ENCODE measurements at regions not wholly inside any gene's neighbourhood (a gene's known extent, or its start where the extent isn't known, plus 50 kb on each side); places are given as distances from the start of the nearest gene placed in this dataset.

DNA sequence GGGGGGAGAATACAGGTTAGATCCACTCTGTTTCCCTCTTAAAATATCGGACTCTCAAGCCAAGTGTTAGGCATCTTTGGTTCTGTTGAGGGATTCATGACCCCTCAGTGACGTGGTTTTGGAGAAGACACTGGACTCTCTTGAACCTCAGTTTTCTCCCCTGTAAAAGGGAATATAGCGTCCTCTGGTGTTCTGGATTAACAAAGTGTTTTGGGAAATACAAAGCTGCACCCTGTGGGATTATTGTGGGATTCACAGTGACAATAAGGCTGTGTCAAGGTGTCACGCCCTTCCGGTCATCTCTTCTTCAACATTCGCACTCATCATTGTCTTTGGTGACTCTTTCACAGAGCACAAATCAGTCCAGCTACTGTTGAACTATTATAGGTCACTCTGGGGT lies 139.0 kb downstream of the IRX1 start:
- no peak overlapping the region for H3K27ac Mint-ChIP-seq
- intact Hi-C loops (cut with micrococcal nuclease) = no loop called here
- Histone ChIP-seq H3K9me3 (ENCODE audit: control extremely low read depth in 1 of 3, control insufficient read depth in 2 of 3, insufficient read depth in 1 of 3, low read length in 2 of 3) (peaks cover 0 to 10% (median 0%) of the 10 kb centered on the region in 3 donors), H3K4me2 (replicated peaks; ENCODE audit: low read depth, low read length, poor library complexity, severe bottlenecking) (no peak overlapping the region), H2AFZ (ENCODE audit: insufficient read depth, low read depth, low read length, poor library complexity, severe bottlenecking) (no peak overlapping the region), H3K4me1 (ENCODE audit: control insufficient read depth in 2 of 2, insufficient read depth in 2 of 2, low read length in 2 of 2) (no peaks in the 10 kb centered on the region), H3K9ac (ENCODE audit: low read length) (no peak overlapping the region), H3K4me3 (ENCODE audit: control extremely low read depth in 1 of 5, extremely low read depth in 1 of 5, insufficient read depth in 1 of 5, low read depth in 2 of 5, low read length in 4 of 5) (no peak overlapping the region), H3K36me3 (replicated peaks in 1 of 2; ENCODE audit: control extremely low read depth in 1 of 2, control insufficient read depth in 1 of 2, extremely low read depth in 1 of 2, insufficient read depth in 2 of 2, low read length in 1 of 2) (no peaks in the 10 kb centered on the region), H3K27me3 (replicated peaks in 1 of 4; ENCODE audit: control extremely low read depth in 1 of 4, control insufficient read depth in 3 of 4, insufficient read depth in 4 of 4, low read length in 3 of 4) (no peaks in the 10 kb centered on the region), H4K20me1 (ENCODE audit: control insufficient read depth, insufficient read depth, low read length, poor library complexity, severe bottlenecking) (no peaks in the 10 kb centered on the region), H3K27ac (ENCODE audit: low read length in 2 of 2) (no peak overlapping the region), H3K79me2 (ENCODE audit: control insufficient read depth, insufficient read depth, low read length) (no peaks in the 10 kb centered on the region)
- WGBS (ENCODE audit: insufficient coverage) = 100% methylated on average over 2 of the region's 6 CpGs
- H3K27me3 Mint-ChIP-seq = no peaks in the 10 kb centered on the region
- no peaks in the 10 kb centered on the region for H3K4me1 Mint-ChIP-seq
- no peak overlapping the region for H3K4me3 Mint-ChIP-seq
- H3K9me3 Mint-ChIP-seq (ENCODE audit: insufficient read depth) = no peaks in the 10 kb centered on the region
- ATAC-seq (ENCODE audit: low read depth) (no peak), DNase-seq (no peak)
- CTCF ChIA-PET = no interaction called here
- TF ChIP-seq CTCF (IDR thresholded peaks at IDR 0.05) = no peak
- no peak for TF ChIP-seq EZH2 (IDR thresholded peaks at IDR 0.05; ENCODE audit: borderline replicate concordance, insufficient read depth, low read depth, low read length, poor library complexity, severe bottlenecking)
- POLR2A ChIA-PET = no interaction called here

- H3K4me2 ChIP-seq (replicated peaks; ENCODE audit: low read depth, low read length, poor library complexity, severe bottlenecking) = no peak overlapping the region
- no peak overlapping the region for H2AFZ ChIP-seq (ENCODE audit: insufficient read depth, low read depth, low read length, poor library complexity, severe bottlenecking)
- no peak overlapping the region for H3K27ac Mint-ChIP-seq
- no peaks in the 10 kb centered on the region for H3K27me3 ChIP-seq (replicated peaks in 1 of 4; ENCODE audit: control extremely low read depth in 1 of 4, control insufficient read depth in 3 of 4, insufficient read depth in 4 of 4, low read length in 3 of 4)
- WGBS (ENCODE audit: insufficient coverage) = 93% methylated on average over 16 of the region's 16 CpGs
- no peak for ATAC-seq (ENCODE audit: low read depth)
- no peaks in the 10 kb centered on the region for H3K36me3 ChIP-seq (replicated peaks in 1 of 2; ENCODE audit: control extremely low read depth in 1 of 2, control insufficient read depth in 1 of 2, extremely low read depth in 1 of 2, insufficient read depth in 2 of 2, low read length in 1 of 2)
- H3K4me1 ChIP-seq (ENCODE audit: control insufficient read depth in 2 of 2, insufficient read depth in 2 of 2, low read length in 2 of 2) = no peaks in the 10 kb centered on the region
- no peak for DNase-seq
- no peaks in the 10 kb centered on the region for H3K27me3 Mint-ChIP-seq
- H4K20me1 ChIP-seq (ENCODE audit: control insufficient read depth, insufficient read depth, low read length, poor library complexity, severe bottlenecking) = no peaks in the 10 kb centered on the region
- no peak overlapping the region for H3K9ac ChIP-seq (ENCODE audit: low read length)
- no peaks in the 10 kb centered on the region for H3K79me2 ChIP-seq (ENCODE audit: control insufficient read depth, insufficient read depth, low read length)
- ChIA-PET POLR2A (no interaction called here), CTCF (no interaction called here)
- H3K9me3 ChIP-seq (ENCODE audit: control extremely low read depth in 1 of 3, control insufficient read depth in 2 of 3, insufficient read depth in 1 of 3, low read length in 2 of 3) = peaks cover 0 to 17% (median 0%) of the 10 kb centered on the region in 3 donors
- TF ChIP-seq CTCF (IDR thresholded peaks at IDR 0.05) (no peak), EZH2 (IDR thresholded peaks at IDR 0.05; ENCODE audit: borderline replicate concordance, insufficient read depth, low read depth, low read length, poor library complexity, severe bottlenecking) (no peak)
- H3K4me1 Mint-ChIP-seq = no peaks in the 10 kb centered on the region
- H3K9me3 Mint-ChIP-seq (ENCODE audit: insufficient read depth) = no peaks in the 10 kb centered on the region
- intact Hi-C loops (cut with micrococcal nuclease) = no loop called here
- H3K27ac ChIP-seq (ENCODE audit: low read length in 2 of 2) = no peak overlapping the region
- no peak overlapping the region for H3K4me3 ChIP-seq (ENCODE audit: control extremely low read depth in 1 of 5, extremely low read depth in 1 of 5, insufficient read depth in 1 of 5, low read depth in 2 of 5, low read length in 4 of 5)
- no peak overlapping the region for H3K4me3 Mint-ChIP-seq
These were observed 140.8 kb downstream of the IRX1 start for GRCh38 chr5:3736466-3736865.
